Spleen (tissue), 11 donors: ENCODE measurements at regions not wholly inside any gene's neighbourhood (a gene's known extent, or its start where the extent isn't known, plus 50 kb on each side); places are given as distances from the start of the nearest gene placed in this dataset.

Experiments
- DNase-seq: peaks from one replicate; pipeline ENCODE4 v3.0.0-alpha.2; 2020
- H3K27ac ChIP-seq, 8 donors: fragments of 200-600 bp; sonication (generic) in 7 of 8; 1 replicate in 4 of 8; 2 replicates in 4 of 8; pipeline versions ENCODE4 v1.5.0 to v1.8.0; 2016 to 2021; ENCODE audit warnings: inconsistent platforms in 4 of 8, mild to moderate bottlenecking in 4 of 8, moderate library complexity in 1 of 8
- H3K27me3 ChIP-seq, 7 donors: fragments of 200-600 bp; sonication (generic) in 6 of 7; replicated peaks in 1 of 7; 1 replicate in 4 of 7; 2 replicates in 3 of 7; pipeline versions ENCODE4 v1.5.0 to v1.8.0; 2016 to 2021; ENCODE audit warnings: inconsistent platforms in 3 of 7, mild to moderate bottlenecking in 1 of 7
- H3K36me3 ChIP-seq, 6 donors: fragments of 200-600 bp; sonication (generic) in 5 of 6; 1 replicate in 4 of 6; 2 replicates in 2 of 6; pipeline versions ENCODE4 v1.5.0 to v1.8.0; 2016 to 2021; ENCODE audit warnings: inconsistent platforms in 2 of 6
- H3K4me1 ChIP-seq, 6 donors: fragments of 200-600 bp; sonication (generic) in 5 of 6; 1 replicate in 3 of 6; 2 replicates in 3 of 6; pipeline versions ENCODE4 v1.5.0 to v1.8.0; 2016 to 2021; ENCODE audit warnings: inconsistent platforms in 3 of 6
- H3K4me3 ChIP-seq, 8 donors: fragments of 200-600 bp; sonication (generic) in 7 of 8; 1 replicate in 4 of 8; 2 replicates in 4 of 8; pipeline versions ENCODE4 v1.5.0 to v1.8.0; 2016 to 2021; ENCODE audit warnings: inconsistent platforms in 4 of 8, mild to moderate bottlenecking in 4 of 8, moderate library complexity in 2 of 8
- H3K9me3 ChIP-seq, 8 donors: fragments of 200-600 bp; sonication (generic) in 7 of 8; 1 replicate in 4 of 8; 2 replicates in 4 of 8; pipeline versions ENCODE4 v1.5.0 to v1.8.0; 2016 to 2021; ENCODE audit warnings: inconsistent platforms in 4 of 8
- CTCF ChIP-seq, 11 experiments: fragments of 200-600 bp in 7 of 11; fragments of 450-650 bp in 4 of 11; sonication (generic) in 4 of 11; IDR thresholded peaks in 8 of 11; conservative IDR thresholded peaks in 3 of 11; 1 replicate in 7 of 11; 2 replicates in 4 of 11; pipeline versions ENCODE4 v1.4.0 to v1.8.0; 2016 to 2021; ENCODE audit warnings: antibody characterized with exemption in 11 of 11, inconsistent platforms in 4 of 11, mild to moderate bottlenecking in 1 of 11
- POLR2A ChIP-seq, 3 donors: fragments of 450-650 bp; IDR thresholded peaks; one replicate each; pipeline ENCODE4 v1.5.1; 2017; ENCODE audit warnings: antibody characterized with exemption in 3 of 3, mild to moderate bottlenecking in 1 of 3
- POLR2AphosphoS5 ChIP-seq, 3 donors: sonication (generic); formaldehyde crosslinking; IDR thresholded peaks; one replicate each; pipeline ENCODE4 v1.5.1; 2017; ENCODE audit warnings: antibody characterized with exemption in 3 of 3
- WGBS, 5 donors: extraction: QIAGEN DNeasy Blood & Tissue Kit in 3 of 5; methylation state at CpG; one replicate each; pipeline versions ENCODE4 v1.1.5 to v1.1.7; 2013 to 2018; 5-methylcytosine and 5-hydroxymethylcytosine counted together
- intact Hi-C: fragments of 100-400 bp; cut with DNase I; formaldehyde crosslinking; loops from one replicate; pipeline ENCODE4 v1.15.0; 2023; ENCODE audit warnings: low total_unique reads
- donor health status: healthy with polysubstance abuse.
- donor health status: DM: no; HTN: no; CAD: no; lungs with moderate emphysema.
- donor health status: DM: no; HTN: no; CAD: no.
- donor health status: Bipolar disorder and iron deficiency.
- donor health status: healthy.
- donor health status: DM: no; HTN: no; CAD: no.
- donor health status: DM: yes; HTN: yes; CAD: no.

GRCh38 chr12:20099395-20100183 lies 268.7 kb upstream of the PDE3A start:
- H3K9me3 ChIP-seq = peaks cover 0 to 5% (median 0%) of the 10 kb centered on the region in 8 donors
- H3K4me1 ChIP-seq = no peaks in the 10 kb centered on the region
- H3K4me3 ChIP-seq = no peak overlapping the region
- no peaks in the 10 kb centered on the region for H3K36me3 ChIP-seq
- WGBS, 5 donors = 76 to 84% (median 82%) methylated on average over 5 of the region's 5 CpGs
- TF ChIP-seq CTCF (IDR thresholded peaks at IDR 0.05 in 8 of 11, conservative IDR thresholded peaks at IDR 0.05 in 3 of 11) (no peak), POLR2AphosphoS5 (IDR thresholded peaks at IDR 0.05) (no peak), POLR2A (IDR thresholded peaks at IDR 0.05) (no peak)
- intact Hi-C loops = no loop called here
- H3K27ac ChIP-seq = no peak overlapping the region
- no peaks in the 10 kb centered on the region for H3K27me3 ChIP-seq
- DNase-seq = no peak

- H3K4me1 ChIP-seq = no peaks in the 10 kb centered on the region
- no peaks in the 10 kb centered on the region for H3K36me3 ChIP-seq
- no peak for DNase-seq
- H3K4me3 ChIP-seq = no peak overlapping the region
- TF ChIP-seq POLR2A (IDR thresholded peaks at IDR 0.05) (no peak), CTCF (IDR thresholded peaks at IDR 0.05 in 8 of 11, conservative IDR thresholded peaks at IDR 0.05 in 3 of 11) (no peak), POLR2AphosphoS5 (IDR thresholded peaks at IDR 0.05) (no peak)
- H3K9me3 ChIP-seq = peaks cover 0 to 5% (median 0%) of the 10 kb centered on the region in 8 donors
- intact Hi-C loops = no loop called here
- WGBS, 5 donors = 83 to 96% (median 90%) methylated on average over 5 of the region's 5 CpGs
- H3K27ac ChIP-seq = no peak overlapping the region
- no peaks in the 10 kb centered on the region for H3K27me3 ChIP-seq
These were observed 267.3 kb upstream of the PDE3A start for GRCh38 chr12:20101046-20101445.

- H3K4me3 ChIP-seq = no peak overlapping the region
- intact Hi-C loops = no loop called here
These were observed 262.4 kb upstream of the PDE3A start for GRCh38 chr12:20105943-20106342.

More at GRCh38 chr12:20105943-20106342, 262.4 kb upstream of the PDE3A start:
- H3K9me3 ChIP-seq = peaks cover 0 to 10% (median 0%) of the 10 kb centered on the region in 8 donors
- H3K27me3 ChIP-seq = no peaks in the 10 kb centered on the region
- DNase-seq = no peak
- TF ChIP-seq POLR2AphosphoS5 (IDR thresholded peaks at IDR 0.05) (no peak), CTCF (IDR thresholded peaks at IDR 0.05 in 8 of 11, conservative IDR thresholded peaks at IDR 0.05 in 3 of 11) (no peak), POLR2A (IDR thresholded peaks at IDR 0.05) (no peak)
- no peaks in the 10 kb centered on the region for H3K4me1 ChIP-seq
- no peaks in the 10 kb centered on the region for H3K36me3 ChIP-seq
- H3K27ac ChIP-seq = no peak overlapping the region
